Dermis microvascular lymphatic vessel endothelial cell (primary cell): ENCODE measurements at regions not wholly inside any gene's neighbourhood (a gene's known extent, or its start where the extent isn't known, plus 50 kb on each side); places are given as distances from the start of the nearest gene placed in this dataset.
"Not testable (repeated sequence)": the region's sequence is repeated elsewhere in the genome, so short reads cannot be mapped to it uniquely, and the experiment has no call there.

ENCODE experiments used
- DNase-seq, 2 donors: peaks; one replicate each; pipeline versions ENCODE4 v3.0.0 to v3.0.0-alpha.2; 2010; ENCODE audit warnings: low read depth in 2 of 2

DNA sequence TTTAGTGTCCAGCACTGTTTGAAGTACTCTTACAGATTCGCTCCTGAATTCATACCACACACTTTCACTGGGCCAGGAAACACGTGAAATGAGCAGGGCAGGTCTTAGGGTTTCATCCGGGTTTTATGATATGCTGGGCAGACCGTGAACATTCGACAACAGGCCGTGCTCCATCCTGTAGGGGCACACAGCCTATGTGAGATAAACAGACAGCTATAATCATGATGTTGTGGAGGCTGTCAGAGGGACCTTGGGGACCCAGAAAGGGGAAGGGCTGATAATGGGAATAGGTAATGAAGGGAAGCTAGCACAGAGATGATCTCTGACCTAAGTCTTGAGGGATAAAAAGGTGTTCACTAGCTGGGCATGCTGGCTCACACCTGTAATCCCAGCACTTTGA, 110.4 kb downstream of the RIN2 start:
- no peak for DNase-seq

DNA sequence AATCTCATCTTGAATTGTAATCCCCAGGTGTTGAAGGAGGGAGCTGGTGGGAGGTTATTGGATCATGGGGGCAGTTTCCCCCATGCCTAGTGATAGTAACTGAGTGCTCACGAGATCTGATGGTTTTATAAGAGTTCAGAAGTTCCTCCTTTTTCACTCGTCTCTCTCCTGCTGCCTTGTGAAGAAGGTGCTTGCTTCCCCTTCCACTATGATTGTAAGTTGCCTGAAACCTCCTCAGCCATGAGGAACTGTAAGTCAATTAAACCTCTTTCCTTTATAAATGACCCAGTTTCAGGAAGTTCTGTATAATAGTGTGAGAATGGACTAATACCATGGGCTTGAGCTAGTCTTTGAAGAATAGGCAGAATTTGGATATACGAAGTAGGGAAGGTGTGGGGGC, 113.9 kb downstream of the RIN2 start:
- DNase-seq: no peak

DNA sequence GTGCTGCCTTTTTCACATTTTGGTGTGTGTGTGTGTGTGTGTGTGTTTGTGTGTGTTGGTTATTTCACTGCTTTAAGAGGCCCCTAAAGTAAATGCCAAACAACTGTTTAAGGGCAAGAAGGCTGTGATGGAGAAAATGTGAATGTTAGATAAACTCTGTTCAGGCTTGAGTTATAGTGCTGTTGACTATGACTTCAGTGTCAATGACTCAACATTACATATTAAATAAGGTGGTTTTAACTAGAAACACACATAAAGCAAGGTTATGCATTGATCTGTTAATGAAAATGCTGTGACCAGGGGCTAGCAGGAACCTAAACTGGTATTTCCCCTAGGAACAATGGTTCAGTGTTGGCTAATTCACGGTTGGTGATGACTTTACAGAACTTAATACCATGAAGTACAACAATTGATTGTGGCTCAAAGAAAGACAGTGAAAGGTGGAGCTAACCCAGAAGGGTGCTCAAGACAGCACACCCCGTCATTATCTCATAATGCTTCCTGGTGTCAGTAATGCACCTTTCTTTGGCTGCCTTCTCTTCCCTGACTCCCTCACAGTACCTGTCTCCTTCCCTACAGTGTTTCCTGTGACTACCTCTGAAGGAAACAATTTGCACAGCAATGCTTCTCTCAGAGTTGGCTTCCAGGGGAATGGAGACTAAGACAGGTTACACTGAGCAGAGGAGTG, 116.1 kb downstream of the RIN2 start:
- DNase-seq: no peak

DNA sequence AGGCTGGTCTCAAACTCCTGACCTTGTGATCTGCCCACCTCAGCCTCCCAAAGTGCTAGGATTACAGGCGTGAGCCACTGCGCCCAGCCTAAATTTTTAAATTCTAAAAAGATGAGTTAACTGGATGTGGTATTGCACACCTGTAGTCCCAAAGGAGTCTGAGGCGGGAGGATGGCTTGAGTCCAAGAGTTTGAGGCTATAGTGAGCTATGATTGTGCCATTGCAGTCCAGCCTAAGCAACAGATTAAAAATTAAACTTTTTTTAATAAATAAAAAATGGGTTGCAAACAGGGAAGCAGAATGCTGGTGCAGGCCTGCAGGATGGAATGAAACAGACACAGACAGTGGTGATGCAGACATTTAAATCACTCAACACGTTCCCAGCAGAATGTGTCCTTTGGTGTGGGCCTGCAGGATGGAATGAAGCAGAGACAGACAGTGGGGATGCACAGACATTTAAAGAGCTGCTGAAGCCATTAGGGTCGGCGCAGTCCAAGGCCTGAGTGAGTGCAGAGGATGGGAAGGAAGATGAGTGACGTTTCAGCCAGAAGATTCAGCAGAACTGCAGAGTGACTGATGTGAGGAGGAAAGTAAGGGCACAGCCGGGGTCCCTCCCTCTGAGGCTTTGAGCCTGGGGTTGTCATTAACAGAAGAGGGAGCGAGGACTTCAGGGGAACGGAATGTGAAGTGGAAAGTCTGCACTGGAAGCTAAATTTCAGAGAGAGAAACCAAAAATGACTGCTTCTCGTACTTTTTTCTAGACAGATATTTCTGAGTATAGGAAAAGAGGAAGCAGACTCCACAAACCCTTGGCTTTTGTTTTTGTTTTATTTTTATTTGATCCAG, 117.5 kb downstream of the RIN2 start:
- DNase-seq: no peak

DNA sequence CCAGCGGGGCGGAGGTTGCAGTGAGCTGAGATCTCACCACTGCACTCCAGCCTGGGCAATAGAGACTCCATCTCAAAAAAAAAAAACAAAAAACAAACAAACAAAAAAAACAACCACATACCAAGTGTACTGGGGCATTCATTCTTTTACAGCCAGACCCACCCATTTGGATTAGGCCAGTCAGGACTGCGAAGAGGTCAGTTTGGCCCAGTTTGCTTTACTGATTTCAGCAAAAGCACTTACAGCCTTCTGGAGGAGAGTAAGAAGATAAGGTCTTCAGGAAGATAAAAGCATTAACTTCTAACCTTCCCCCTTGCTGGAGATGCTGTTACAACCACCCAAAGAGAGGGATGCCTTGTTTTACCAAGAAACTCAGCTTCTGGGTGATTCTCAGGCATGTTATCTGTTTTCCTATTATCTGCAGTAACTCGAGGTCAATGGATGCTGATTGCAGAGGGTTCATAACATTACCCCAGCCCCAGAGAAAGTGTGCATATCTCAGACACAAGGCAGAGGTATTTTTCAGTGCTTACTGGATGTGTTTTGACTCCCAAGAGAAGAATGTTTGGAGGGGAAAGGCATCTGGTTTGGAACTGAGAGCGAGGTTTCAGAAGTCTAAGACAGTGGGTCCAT, 118.9 kb downstream of the RIN2 start:
- DNase-seq: no peak

DNA sequence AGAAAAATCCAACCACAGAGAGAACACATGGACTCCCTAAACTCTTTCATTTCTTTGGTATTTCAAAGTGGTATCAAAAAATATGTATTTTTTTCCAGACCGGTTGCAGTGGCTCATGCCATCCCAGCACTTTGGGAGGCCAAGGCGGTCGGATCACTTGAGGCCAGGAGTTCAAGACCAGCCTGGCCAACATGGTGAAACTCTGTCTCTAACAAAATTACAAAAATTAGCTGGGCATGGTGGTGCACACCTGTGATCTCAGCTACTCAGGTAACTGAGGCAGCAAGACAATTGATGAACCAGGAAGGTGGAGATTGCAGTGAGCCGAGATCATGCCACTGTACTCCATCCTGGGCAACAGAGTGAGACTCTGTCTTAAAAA, 121.8 kb downstream of the RIN2 start:
- not testable (repeated sequence) for DNase-seq

DNA sequence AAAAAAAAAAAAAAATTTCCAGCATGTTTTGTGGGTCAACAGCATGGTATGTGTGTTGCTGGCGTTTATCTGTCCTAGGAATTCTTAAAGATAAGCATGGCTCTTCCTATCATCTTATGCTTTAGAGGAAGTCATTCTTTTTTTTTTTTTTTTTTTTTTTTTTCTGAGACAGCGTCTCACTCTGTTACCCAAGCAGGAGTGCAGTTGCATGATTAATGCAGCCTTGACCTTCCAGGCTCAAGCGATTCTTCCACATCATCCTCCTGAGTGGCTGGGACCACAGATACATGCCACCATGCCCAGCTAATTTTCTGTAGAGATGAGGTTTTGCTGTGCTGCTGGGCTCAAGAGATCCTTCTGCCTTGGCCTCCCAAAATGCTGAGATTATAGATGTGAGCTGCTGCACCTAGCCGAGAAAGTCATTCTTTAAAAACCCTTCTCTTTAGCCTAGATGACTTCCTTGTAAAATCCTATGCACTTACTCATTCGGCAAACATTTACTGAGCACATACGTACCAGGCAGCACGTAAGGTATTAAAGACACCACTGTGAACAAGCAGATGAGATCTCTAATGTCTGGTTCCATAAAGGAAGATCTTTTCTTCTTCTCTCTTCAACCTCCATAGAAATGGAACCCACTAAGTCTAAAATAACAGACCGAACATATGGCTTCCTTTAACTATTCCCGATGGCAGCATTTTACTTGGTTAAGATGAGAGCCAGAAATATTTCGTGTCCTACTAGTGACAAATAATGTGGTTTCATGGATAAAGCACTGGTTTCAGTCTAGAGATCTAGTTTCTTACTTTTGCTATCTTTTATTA, 122.4 kb downstream of the RIN2 start:
- DNase-seq: no peak

DNA sequence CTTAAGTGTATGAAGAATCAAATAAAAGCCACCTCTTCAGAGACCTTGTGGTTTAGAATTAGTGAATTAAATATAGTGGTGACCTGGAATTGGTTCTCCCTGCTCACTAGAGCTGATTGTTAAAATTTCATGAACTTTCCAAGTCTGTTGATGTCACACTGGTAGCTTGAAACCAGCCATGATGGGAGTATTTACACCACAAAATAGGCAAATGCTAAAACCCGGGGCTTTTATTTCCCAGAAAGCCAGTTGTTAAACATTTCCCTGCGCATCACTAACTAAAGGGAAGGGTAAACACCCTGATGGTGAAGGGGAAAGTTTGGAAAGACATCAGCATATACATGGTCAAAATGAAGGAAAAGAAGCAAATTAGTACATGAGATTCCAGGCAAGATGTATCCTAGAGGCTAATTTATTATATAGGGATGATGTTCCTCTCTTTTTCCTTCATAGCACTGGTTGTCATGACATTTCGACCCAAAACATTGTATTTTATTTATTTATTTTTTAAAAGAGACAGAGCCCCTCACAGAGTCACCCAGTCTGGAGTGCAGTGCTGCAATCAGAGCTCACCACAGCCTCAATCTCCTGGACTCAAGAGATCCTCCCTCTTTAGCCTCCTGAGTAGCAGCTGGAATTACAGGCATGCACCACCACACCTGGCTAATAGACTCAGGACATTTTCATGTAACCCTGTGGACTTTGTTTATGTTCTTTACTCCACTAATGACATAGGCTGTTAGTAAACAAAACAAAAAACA, 123.2 kb downstream of the RIN2 start:
- DNase-seq: no peak

DNA sequence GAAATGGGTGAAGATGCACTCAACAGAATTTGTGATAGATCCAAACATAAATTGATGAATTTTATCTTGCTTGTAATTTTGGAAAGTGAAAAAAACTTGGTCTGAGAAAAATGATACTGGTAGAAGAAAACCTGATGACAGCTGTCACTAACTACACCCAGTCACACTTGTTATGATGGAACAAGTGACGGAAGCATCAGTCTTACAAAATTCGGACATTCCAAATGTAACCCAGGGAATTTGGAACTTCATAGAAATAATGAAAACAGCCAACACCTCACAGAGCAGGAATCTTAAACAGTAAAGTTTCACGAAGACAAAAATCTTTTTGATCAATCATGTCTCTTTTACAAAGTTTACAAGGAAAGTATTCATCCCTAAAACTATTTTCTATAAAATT, 123.9 kb downstream of the RIN2 start:
- DNase-seq: no peak

DNA sequence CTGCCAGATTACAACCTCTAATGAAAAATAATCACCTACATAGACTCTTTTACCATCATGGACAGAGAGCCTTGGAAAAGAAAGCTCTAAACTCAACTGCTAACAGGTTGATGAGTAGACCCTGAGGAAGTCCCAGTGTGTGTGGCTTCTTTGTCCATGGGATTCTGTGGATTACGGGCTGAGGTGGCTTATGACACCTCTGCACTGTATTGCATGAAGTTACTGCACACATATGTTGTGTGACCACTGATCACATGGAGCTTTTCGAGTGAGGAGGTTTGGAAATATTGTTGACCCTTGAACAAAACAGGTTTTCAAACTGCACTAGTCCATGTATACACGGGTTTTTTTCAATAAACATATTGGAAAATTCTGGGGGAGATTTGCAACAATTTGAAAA, 124.4 kb downstream of the RIN2 start:
- no peak for DNase-seq

DNA sequence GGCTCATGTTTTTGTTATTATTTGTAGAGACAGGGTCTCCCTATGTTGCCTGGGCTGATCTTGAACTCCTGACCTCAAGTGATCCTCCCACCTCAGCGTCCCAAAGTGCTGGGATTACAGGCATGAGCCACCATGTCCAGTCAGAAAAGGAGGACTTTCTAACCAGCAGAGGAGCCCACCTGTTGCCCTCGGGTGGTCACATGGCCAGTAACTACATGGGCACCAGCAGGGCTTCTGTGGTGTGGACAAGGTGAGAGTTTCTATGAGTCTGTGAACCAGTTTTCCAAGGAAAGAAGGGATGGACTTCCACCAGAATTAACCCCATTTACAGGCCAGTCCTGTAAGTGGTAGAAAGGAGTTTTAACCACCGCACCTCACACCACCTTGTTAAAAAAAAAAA, 125.4 kb downstream of the RIN2 start:
- no peak for DNase-seq

DNA sequence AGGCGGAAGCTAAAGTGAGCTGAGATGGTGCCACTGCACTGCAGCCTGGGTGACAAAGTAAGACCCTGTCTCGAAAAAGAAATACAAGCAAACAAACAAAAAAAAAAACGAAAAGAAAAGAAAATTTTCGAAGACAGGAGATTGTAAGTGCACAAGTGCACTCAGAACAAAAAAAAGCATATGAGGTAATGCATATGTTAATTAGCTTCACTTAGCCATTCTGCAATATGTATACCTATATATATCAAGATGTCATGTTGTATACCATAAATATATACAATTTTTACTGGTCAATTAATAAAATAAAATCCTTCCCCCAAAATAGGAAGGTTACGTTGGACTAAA, 127.5 kb downstream of the RIN2 start:
- no peak for DNase-seq

DNA sequence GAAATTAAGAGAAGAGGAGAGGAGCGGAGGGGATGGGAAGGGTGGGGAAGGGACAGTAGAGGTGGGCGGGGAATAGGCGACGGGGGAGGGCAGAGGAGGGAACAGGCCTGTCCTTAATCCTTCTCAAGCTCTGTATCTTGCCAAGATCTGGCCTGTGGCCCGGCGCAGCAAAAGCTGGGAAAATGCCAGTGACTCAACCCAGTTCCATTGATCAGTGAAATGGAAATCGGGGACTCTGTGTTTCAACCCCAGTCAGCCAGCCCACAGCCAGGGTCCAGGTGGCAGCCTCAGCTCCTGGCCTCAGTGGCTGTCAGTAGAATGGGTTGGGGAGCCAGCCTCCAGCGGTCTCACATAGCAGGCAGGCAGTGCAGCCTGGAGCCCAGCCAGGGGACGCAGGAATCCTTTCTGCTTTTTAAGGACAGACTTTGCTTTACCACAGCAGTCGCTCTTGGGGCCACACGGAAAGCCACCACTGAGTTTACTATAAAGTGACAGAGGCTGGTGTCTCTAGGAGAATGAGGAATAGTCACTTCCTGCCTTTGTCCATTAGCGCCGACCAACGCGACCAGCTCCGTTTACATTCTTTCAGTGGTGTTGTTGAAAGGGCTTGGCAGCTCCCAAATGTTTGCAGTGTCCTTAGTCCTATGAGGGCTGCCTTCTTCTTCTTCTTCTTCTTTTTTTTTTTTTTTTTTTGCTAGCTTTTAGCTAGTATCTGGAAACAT, 128.0 kb downstream of the RIN2 start:
- peak; percentile 78 to 89 for DNase-seq

DNA sequence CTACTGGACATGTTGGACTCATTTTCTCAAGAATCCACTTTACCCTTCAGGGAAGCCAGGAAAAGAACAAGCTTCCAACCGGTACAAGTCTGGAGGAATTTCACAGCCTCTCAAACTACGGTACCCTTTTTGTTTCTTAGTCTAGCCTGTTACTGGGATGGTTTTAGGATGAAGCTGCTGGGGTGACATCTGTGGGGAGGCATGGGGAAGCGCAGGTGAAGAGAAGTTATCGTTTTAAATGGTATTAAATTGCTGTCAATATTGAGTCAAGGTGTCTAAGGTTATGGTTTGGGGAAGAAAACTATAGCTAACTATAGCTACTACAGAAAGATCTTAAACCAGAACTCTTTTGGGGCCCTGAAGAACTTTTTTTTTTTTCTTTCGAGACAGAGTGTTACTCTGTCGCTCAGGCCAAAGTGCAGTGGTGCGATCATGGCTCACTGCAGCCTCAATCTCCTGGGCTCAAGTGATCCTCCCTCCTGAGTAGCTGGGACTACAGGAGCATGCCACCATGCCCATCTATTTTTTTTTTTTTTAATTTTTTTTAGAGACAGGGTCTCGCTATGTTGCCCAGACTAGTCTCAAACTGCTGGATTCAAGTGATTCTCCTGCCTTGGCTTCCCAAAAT, 128.7 kb downstream of the RIN2 start:
- peak in 1 of 2 donors; percentile 35 for DNase-seq

DNA sequence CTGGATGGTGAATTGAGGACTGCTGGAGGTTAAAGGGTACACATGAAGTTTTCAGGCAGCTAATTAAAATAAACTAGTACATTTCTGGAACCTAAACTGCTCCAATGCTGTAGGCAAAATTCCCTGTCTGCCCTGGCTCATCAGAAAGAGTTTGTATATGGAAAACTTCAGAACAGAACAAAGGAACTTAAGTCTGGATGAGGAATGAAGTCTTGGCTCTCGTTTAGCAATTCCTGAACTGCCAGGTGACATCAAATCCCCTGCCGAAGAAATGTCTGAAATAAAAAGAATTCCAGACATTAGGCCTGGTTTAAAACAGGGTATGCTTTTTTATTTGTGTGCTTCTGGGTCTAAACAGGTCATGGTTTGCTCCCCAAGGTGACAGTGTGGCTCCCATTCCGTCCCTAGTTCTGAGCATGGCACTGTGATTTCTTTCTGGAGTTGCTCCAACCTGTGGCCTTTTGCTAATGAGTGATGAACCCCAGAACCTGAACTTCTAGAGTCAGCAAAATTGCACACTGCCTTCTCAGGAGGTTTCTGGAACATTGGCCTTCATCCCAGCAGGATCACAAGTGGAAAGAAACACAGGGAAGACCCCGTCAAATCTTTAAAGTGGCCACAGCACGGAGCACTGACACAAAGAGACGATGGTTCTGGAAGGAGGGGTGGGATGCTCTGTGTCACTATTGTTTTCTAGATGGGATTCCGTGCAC, 129.4 kb upstream of the NAA20 start:
- DNase-seq: peak in 1 of 2 donors; percentile 43

DNA sequence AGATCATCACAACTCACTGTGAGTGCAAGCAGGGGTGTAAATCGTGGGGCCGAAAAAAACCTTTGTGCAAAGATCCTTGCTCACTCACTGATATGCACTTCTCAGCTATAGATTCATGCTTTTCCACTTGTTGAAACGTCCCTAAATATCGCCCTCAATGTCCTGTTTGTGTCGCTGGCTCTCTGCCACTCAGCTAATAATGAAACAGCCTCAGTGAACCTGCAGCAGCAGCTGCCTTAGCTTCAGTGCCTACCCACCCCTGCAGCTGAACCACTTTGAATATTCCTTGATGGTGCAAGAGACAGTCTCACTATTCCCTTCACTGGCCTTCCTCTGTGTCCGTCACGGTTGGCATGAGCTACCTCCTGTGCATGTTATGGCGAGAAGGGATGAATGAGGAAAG, 128.9 kb upstream of the NAA20 start:
- DNase-seq: peak in 1 of 2 donors; percentile 56

DNA sequence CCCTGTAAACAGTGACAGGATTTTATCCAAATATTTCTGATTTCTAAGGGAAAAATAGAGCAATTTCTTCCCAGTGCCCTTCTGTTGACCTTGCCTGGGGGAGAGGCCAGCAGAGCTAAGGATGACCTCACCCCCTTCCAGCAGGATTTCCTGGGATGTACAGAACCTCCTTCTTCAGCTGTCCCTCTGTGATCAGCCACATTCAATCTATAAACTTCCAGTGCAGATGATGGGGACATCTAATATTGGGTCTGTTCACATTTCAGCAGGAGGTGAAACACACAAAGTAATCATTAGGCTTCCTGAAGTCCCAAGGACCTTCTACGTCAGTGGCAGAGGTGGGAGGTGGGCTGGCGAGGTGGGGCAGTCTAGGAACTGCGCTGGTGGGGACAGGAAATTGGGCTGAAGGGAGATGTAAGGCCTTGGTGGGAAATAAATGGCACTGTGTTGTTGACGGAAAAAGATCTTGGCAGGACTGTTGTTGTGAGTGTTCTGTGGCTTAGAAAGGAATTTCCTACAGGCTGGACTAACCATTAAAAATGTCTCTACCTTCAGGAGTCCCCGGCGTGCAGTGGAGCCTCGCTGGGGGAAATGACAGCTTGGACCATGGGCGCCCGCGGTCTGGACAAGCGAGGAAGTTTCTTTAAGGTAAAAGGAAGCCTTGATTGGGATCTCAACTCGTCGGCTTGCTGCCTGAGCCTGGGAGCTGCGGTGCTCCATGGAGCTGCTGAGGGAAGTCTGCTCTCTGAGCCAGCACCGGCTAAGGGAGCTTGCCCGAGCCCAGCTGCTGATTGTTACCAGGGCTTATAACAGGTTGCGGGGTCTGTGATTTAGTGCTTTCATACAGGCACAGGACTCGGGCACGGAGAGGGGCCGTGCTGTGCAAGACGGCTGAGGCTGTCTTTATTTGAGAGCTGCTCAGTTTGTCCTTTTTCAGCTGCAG, 127.9 kb upstream of the NAA20 start:
- peak; percentile 86 to 97 for DNase-seq

DNA sequence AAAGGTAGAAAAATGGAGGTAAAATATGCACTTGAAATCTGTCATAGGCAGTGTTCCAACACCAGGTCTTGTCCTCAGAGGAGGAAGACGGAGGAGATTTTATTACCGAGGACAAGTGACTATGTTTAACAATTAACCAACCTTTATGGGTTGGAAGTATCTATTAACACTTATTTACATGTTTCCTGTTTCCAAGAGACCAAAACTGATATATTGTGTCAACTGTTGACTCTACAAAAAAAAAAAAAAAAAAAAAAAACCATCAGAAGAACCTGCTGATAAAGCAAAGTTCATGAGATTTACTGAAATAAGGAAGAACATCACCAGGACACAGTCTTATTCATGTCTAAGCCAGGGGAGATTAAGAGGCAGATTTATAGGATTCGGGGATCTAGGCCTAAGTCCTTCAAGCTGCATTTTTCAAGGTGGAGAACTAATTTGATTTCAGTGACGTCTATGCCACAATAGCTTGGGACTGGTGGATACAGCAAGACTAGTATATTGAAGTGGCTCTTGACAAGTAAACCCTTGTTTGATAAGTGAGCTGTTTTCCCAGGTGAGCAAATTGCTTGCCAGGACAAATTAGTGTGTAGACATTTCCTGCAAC, 126.6 kb upstream of the NAA20 start:
- DNase-seq: peak in 1 of 2 donors; percentile 14
